Sigmoid colon (tissue), 4 donors: ENCODE measurements at regions not wholly inside any gene's neighbourhood (a gene's known extent, or its start where the extent isn't known, plus 50 kb on each side); places are given as distances from the start of the nearest gene placed in this dataset.

Experiments used
- EP300 ChIP-seq, 4 donors: sonication (generic); formaldehyde crosslinking; IDR thresholded peaks; one replicate each; pipeline ENCODE4 v1.6.1; 2017; ENCODE audit warnings: antibody characterized with exemption in 4 of 4
- POLR2A ChIP-seq, 2 donors: fragments of 450-650 bp; IDR thresholded peaks; one replicate each; pipeline ENCODE4 v1.6.1; 2016; ENCODE audit warnings: antibody characterized with exemption in 2 of 2, mild to moderate bottlenecking in 2 of 2, moderate library complexity in 2 of 2
- TF ChIP-seq, protein P1 (sequence below), 4 experiments: fragments of 450-650 bp in 3 of 4; fragments of 200-600 bp in 1 of 4; IDR thresholded peaks; one replicate each; pipeline ENCODE4 v1.5.1; 2016 to 2019; ENCODE audit warnings: antibody characterized with exemption in 4 of 4, mild to moderate bottlenecking in 3 of 4, moderate library complexity in 2 of 4

DNA sequence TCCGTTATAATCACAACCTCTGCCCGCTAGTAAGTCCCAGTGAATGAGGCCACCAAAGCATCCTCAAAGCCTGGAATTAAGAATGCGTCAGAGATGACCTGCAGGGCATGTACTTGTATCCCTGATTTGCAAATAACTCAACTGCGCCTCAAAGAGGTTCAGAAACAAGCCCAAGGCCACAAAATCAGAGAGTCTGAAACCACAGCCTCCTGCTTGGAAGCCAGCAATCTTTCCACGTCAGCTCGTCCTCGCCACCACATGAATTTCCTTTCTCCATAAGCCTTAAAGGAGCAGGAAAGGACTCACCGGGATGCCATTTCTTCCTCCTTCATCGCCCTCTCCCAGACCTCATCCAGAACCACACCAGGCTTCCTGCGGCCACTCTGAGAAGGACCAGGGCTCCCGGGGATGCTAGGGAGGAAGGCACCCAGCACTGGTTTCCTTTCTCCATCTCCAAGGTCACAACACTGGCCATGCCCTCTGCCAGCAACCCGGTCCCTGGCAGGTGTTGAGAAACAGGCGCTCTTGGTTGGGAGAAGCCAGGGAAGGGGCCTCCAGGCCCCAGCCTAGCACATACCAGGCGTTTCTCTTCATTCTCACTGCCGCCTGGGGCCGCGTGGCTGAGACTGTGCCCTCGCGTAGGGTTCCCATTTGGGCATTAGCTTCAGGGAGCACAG is 191.2 kb upstream of the DIO3 start:
- no peak for TF ChIP-seq EP300 (IDR thresholded peaks at IDR 0.05)
- TF ChIP-seq, protein P1, sequence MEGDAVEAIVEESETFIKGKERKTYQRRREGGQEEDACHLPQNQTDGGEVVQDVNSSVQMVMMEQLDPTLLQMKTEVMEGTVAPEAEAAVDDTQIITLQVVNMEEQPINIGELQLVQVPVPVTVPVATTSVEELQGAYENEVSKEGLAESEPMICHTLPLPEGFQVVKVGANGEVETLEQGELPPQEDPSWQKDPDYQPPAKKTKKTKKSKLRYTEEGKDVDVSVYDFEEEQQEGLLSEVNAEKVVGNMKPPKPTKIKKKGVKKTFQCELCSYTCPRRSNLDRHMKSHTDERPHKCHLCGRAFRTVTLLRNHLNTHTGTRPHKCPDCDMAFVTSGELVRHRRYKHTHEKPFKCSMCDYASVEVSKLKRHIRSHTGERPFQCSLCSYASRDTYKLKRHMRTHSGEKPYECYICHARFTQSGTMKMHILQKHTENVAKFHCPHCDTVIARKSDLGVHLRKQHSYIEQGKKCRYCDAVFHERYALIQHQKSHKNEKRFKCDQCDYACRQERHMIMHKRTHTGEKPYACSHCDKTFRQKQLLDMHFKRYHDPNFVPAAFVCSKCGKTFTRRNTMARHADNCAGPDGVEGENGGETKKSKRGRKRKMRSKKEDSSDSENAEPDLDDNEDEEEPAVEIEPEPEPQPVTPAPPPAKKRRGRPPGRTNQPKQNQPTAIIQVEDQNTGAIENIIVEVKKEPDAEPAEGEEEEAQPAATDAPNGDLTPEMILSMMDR (IDR thresholded peaks at IDR 0.05) = no peak
- no peak for TF ChIP-seq POLR2A (IDR thresholded peaks at IDR 0.05)
